GM11168 (cell line): ENCODE measurements at regions not wholly inside any gene's neighbourhood (a gene's known extent, or its start where the extent isn't known, plus 50 kb on each side); places are given as distances from the start of the nearest gene placed in this dataset.
"Not testable (repeated sequence)": the region's sequence is repeated elsewhere in the genome, so short reads cannot be mapped to it uniquely, and the experiment has no call there.

Experiments
- in situ Hi-C: fragments of 300-500 bp; cut with MboI; formaldehyde crosslinking; loops from one replicate; pipeline ENCODE4 v1.12.0; 2022; ENCODE audit warnings: low sequenced_read_pairs; ENCODE audit not compliant: unreplicated experiment

DNA sequence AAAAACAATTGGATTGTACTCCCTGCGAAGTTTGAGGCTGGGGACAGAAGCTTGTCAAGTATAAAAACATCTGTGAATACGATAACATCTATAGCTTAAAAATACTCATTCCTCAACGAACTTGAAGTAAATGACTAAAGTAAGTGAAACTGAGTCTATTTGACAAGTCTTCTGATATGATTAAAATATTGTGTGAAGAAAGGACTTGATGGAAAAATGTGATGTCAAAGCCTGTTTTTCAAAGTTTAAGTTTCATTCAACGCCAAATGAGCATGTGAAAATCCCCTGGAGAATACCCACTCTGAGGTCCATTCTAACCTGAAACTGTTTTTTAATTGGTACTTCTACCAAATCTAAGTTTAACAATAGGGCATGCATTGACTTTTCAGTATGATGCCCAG lies 122.3 kb upstream of the MDFIC start:
- in situ Hi-C loops: no loop called here

DNA sequence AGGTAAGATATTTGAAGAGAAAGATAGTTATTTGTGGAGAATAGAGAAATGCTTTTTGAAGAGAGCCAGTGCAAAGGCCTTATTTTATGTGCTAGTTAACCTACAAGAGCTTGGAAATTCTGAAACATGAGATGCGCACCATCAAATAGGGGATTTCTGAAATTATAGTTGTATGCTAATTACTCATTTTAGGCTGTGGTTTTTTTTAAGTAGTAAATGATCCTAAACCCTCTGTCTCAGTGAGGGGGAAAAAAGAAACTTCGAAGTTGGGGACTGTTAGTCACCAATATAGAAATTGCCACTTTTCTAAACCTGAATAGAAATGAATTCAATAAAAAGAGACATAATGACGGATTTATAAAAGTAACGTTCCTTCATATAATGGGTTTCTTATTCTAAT lies 119.3 kb upstream of the MDFIC start:
- in situ Hi-C loops: no loop called here

DNA sequence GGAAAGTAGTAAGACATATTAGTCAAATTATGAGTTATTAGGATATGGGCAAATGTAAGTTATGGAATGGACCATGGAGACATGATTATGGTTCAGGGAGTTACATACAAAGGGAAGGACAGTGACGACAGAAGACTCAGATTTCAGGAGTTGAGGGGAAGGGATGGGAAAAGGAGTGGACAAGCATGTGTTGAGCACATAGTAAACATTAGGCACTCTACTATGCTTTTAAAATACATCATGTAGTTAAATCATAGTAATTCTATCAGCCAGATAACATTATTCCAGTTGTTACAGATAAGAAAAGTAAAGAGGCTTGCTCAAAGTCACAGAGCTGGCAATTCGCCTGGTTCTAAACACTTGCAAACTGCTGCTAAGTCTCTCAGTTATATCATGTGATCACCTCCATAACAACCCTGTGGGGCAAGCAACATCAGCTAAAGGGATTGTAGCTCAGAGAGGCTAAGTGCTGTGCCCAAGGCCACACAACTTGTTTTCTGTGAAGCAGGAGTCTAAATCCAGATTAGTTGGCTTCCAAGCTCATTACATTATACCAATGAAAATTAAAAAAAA lies 115.2 kb upstream of the MDFIC start:
- in situ Hi-C loops: no loop called here

DNA sequence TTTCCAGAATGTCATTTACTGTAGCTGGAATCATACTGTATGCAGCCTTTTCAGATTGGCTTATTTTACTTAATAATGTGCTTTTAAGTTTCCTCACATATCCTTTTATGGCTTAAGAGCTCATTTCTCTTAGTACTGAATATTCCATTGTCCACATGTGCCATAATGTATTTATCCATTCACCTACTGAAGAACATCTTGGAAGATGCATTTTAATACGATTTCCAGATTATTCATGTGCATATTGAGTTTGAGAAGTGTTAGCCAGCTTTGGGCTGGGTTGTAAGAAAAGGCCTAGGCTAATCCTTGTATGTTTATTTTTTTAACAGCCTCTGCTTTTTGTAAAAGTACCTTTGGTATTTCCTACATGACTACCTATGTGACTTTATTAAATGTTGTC lies 109.3 kb upstream of the MDFIC start:
- in situ Hi-C loops: no loop called here

DNA sequence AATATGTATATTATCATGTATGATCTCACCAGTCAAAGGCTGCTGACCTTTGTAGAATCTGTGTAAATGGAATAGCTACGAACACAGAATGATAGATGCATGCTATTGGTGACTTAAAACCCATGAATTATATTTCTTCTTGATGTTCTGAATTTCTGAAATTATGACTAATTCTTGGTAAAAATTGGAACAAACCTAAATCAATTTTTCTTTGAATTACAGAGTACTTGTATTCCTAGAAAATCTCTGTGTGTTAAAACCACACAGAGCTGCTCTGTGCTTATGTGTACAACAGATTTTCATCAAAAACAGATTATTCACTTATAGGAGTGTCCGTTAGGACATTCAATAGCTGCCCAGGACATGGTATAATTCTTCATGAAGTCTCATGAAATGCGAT lies 108.3 kb upstream of the MDFIC start:
- in situ Hi-C loops: no loop called here

DNA sequence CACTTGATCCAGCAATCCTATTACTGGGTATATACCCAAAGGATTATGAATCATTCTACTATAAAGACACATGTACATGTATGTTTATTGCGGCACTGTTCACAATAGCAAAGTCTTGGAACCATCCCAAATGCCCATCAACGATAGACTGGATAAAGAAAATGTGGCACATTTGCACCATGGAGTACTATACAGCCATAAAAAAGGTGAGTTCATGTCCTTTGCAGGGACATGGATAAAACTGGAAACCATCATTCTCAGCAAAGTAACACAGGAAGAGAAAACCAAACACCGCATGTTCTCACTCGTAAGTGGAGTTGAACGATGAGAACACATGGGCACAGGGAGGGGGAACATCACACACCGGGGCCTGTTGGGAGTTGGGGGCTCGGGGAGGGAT lies 104.9 kb upstream of the MDFIC start:
- in situ Hi-C loops: not testable (repeated sequence)

DNA sequence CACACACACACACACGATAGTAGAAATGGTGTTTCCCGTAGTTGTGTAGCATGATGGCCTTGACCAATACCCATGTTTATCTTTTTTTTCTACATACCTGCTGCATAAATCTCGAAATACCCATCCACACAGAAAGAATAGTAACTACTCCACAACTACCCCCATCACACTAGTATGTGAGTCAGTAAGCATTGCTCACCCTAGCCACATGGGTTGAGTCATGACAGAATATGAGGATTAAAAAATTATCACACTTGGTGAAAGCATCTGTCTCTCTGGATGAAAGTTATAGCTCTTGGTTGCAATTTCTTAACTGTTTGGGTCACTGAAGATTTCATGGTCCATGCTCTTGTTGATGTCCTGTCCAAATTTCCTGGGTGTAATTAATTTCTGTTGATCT lies 103.4 kb upstream of the MDFIC start:
- in situ Hi-C loops: no loop called here

DNA sequence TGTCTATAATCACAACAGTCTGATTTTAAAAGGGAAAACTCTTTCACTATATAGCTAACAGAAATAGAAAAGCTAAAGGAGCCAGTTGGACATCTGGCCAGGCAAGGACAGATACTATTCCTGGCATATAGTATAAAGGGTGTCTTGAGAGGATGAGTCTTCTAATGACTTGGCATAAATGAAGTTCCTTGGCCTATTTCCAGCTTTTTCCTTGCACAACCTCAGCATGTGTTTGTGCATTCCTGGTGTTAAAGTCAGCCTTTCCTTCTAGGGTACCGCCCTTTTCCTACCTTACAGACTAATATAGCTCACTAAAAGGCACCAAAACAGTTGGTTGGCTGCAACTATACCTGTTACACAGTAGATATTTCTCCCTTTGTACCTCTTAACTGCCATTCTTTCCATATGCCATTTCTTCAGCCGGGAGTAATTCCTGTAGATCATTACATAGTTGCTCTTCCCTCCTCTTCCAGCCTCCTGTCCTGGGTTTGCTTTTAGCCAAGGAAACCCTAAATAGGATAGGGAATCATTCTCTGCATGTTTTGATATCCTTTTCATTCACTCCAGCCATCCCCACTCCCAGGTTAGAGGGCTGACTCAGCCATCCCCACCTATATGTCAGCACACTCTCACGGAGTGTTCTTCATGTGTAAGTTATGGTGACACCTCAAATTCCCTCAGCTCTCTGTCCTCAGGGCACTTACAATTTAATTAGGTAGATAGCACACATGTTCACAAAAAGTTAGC lies 102.1 kb upstream of the MDFIC start:
- in situ Hi-C loops: no loop called here

DNA sequence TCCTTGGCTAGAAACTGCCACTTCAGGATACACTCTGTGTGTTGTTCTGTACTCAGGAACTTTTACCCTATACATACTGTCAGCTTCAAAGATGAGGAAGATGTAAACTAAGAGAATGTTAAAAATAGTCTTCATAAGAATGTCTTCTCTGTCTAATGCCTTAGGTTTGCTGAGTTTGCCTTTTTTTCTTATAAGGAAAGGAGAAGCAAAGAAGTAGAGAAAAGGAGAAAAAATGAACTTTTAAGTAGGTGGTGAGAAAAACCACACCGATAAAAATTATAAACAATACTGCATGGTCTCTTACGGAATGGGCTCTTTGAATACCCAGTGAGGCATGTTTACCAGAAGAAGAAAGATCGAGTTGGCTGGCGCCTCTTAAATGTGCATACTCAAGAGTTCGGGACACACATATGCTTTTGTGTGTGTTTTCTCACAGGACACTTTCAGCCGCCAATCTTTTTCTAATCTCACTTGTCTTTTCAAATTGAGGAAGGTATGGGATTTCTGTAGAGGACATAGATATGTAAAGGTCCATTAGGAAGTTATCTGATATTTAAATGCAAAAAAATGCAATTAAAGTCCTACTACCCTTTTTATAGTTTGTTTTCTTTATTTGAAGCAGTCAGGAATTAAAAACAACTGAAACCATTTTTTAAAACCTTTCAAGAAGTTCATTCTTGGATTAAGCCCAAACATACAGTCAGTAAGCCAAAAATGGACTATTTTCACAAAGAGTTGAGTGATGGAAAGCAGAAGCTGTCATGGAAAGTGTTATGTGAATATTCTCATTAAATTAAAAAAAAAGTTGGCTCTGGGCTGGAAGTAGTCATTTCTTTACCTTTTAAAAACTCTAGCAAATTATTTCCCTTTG lies 100.6 kb upstream of the MDFIC start:
- in situ Hi-C loops: no loop called here

DNA sequence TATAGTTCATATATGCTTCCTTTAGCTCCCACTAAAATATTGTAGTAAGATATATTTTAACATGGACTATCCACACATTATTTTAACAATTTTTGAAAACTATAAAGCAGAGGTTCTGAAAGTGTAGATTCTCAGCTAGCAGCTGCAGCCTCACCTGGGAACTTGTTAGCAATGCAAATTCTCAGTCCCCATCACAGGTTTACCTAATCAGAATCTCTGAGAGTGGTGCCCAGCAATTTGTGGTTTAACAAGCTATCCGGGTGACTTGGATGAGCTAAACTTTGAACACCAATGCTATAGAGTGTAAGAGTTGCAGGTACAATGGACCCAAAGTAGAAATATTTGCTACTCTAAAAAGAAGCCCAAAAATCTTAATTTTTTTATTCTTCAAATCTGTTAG lies 99.8 kb upstream of the MDFIC start:
- in situ Hi-C loops: no loop called here

DNA sequence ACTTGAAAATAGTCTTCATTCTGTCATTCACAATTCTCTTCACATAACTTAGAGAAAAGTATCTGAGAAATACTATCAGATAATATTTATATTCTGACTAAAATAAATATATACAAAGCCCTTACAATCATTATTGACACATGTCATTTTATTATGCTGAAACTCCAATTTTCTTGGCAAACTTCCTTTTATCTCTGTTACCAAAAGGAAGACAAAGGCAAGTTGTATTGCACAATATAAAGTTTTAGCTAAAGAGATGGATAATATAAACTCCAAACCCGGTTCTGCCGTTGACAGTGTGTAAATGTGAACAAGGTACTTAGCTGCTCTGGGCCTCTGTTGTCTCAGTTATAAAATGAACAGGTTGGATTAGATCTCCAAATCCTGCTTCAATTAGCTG lies 99.0 kb upstream of the MDFIC start:
- in situ Hi-C loops: no loop called here

DNA sequence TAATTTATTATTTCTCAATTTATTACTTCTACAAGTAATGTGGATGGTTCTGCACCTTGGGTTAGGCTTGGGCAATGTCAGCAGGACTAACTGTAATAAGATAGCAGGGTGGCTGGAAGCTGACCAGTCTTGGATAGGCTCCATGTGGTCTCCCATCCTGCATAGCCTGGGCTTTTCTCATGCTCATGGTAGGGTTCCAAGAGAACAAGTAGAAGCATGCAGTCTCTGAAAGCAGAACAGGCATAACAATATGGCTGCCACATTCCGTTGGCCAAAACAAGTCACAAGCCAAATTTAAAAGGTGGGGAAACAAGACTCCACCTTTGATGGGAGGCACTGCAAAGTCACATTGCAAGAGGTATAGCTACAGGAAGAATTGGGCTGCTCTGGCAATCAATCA lies 98.6 kb upstream of the MDFIC start:
- in situ Hi-C loops: no loop called here

DNA sequence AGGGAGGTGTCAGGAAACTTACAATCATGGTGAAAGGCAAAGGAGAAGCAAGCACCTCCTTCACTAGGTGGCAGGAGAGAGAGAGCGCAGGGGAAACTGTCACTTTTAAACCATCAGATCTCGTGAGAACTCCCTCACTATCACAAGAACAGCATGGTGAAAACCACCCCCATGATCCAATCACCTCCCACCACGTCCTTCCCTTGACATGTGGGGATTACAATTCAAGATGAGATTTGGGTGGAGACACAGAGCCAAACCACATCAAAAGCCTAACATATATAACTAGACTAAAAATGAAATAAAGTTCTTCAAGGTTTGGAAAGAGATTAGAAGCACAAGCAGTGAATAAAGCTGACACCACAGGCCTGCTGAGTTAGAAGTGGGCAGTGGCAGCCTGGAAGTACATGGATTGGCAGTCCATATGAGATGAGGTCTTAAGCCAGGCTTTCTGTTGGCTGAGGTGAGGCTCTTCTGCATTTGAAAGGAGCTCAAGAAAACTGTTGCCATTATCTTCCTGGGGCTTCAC lies 96.4 kb upstream of the MDFIC start:
- in situ Hi-C loops: no loop called here

DNA sequence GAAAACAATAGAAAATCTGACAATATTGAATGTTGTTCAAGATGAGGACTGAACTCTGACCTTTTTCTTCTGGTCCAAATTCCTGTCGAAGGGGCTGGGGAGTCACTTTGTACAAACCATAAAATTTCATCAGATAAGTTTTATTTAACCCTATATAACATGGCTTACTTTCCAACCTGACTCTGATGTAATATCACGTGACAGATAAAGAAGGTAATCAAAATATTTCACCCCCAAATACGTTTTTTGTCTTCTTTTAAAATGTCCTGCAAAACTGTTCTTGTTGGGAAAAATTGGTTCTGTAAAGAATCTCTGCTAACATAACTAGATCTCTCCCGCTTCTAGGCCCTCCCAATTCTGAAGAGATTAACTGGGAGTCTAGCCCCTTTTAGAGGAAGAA lies 90.9 kb upstream of the MDFIC start:
- in situ Hi-C loops: no loop called here

DNA sequence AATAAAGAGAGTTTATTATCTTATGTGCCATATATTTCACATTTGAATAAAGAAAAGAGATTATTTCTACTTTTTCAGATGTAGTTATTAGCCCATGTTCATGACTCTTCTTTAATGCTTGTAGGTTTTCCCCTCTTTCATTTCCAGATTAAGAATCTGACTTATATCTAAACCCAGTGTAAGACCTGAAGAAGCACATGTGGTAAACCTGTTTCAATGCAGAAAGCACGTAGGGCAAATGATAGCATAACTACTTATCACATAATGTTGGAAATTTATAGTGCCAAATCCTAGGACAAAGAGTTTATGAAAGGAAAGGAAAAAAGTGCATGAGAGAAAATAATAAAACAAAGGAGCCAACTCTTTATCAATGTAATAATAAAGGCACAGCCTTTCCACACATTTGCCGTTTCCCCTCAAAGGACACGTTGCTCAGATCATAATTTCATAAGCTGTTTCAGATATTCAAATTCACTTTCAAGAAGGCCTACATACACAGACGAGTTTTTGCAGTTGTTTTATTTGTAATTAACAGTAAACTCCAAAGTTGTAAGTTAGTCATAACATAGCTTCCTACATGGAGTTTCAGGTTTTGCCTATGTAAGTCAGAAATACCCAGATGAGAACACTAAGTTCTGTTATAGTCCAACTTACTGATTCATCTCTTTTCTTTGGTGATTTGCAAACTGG lies 88.8 kb upstream of the MDFIC start:
- in situ Hi-C loops: no loop called here

DNA sequence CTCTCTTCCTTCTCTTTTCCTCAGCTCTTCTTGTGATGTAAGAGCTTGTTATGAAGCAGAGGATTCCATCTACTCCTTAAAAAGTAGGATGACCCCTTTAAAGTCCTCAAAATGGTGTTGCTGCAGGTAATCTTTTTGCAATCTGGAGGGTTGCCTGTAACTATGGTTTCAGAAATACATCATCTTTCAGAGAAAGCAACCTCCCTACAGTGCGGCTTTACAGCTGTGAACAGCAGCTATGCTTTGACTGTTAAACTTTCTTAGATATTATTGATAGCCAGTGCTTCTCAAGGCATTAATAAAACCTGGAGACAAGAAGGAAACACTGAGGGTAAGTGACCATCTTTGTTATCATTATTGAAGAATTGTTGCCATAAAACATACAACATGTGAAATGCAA lies 86.6 kb upstream of the MDFIC start:
- in situ Hi-C loops: no loop called here

DNA sequence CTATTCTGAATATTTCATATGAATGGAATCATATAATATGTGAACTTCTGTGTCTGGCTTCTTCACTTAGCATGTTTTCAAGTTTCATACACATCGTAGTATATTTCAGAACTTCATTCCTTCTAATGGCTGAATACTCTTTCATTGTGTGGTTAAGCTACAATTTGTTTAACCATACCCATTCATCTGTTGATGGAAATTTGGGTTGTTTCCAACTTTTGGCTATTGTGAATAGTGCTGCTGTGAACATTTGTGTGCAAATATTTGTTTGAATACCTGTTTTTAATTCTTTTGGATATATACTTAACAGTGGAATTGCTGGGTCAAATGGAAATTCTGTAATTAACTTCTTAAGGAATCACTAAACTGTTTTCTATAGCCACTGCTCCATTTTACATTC lies 86.0 kb upstream of the MDFIC start:
- in situ Hi-C loops: no loop called here

DNA sequence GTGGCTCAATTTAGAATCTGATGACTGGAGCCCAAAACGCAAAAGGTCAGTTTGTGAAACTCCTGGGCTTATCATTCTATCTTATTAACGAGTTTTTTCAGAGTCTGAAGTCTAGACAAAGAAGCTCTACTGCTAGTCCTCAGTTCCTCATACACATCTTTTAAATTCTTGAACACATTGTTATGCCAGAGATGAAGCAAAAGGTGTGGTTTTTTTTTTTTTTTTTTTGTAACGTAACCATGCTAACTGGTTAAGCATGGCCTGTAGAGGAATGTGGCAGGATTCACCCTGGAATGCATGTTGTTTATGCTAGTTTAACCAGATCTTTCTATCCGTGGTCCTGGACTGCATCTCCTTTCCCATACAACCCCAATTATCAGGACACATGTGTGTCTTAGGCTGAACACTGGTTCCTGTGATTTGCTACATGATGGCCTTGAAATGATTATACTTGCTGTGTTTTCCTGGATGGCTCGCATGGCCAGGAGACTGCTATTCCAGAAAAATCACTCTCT lies 79.3 kb upstream of the MDFIC start:
- in situ Hi-C loops: no loop called here

DNA sequence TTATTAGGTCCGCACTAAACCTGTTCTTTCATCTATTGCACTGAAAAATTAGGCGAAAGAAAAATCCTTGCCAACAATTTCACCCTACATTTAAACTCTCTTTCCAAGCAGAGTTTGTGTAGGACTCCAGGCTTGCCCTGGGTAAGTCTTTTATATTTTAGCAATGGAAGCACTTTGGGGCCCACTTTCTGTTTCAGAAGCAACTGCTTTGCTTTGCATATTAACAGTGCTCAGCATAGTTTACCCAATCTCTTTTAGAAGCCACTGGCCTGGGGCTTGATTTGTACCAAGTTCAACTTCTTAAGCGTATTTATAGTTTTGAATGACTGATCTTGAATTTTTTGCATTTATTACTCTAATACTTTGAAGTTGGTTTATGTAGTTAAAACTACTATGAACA lies 78.8 kb upstream of the MDFIC start:
- in situ Hi-C loops: no loop called here

DNA sequence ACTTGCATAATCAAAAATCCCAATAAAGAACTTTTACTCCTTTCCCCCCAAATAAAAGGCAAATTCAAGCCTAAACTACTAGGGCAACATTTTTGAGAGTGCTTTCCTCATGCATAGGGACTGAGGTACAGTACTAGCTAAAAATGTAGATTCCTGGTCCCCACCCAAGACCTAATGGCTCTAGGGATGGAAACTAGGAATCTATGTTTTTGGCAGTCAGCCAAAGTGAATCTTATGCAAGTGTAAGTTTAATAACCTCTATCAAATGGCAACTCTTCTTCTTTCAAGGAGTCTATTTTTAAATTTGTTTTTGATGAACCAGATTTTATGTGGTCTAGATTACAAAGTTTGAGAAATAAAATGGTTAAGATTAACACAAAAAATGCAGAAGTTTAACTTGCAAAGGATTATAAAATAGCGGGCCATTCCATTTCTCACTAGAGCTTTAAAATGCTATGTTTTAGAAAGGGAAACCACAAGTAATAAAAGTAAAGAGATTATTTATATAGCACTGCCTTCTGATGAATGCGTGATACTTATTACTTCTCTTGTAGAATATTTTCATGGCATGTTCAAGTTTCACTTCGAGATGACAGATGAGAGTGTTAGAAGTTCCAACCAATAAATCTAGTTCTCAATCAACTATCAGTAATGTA lies 70.4 kb upstream of the MDFIC start:
- in situ Hi-C loops: loop anchor here (25.0 kb wide), 1 partner anchor 361 kb away; no protein-coding TSS in a partner anchor
